HepG2 (cell line): ENCODE measurements at regions not wholly inside any gene's neighbourhood (a gene's known extent, or its start where the extent isn't known, plus 50 kb on each side); places are given as distances from the start of the nearest gene placed in this dataset.

ENCODE experiments used
- NR3C1 ChIP-seq: sonication (generic); formaldehyde crosslinking; IDR thresholded peaks from 2 replicates; pipeline ENCODE4 v1.4.0; 2020; ENCODE audit warnings: missing genetic modification reagents
- POLR2A ChIP-seq, 2 experiments: IDR thresholded peaks; 2 replicates each; pipeline ENCODE4 v1.6.1; 2011; ENCODE audit warnings: low read depth in 2 of 2, low read length in 2 of 2, mild to moderate bottlenecking in 1 of 2, moderate library complexity in 1 of 2; ENCODE audit not compliant: insufficient read depth in 1 of 2

- TF ChIP-seq POLR2A (IDR thresholded peaks at IDR 0.05; ENCODE audit: insufficient read depth in 1 of 2, low read depth in 2 of 2, low read length in 2 of 2): no peak
- no peak for TF ChIP-seq NR3C1
These were observed 474.7 kb downstream of the NKX6-1 start for GRCh38 chr4:84024405-84024804.
